ENCODE measurements at regions not wholly inside any gene's neighbourhood (a gene's known extent, or its start where the extent isn't known, plus 50 kb on each side); places are given as distances from the start of the nearest gene placed in this dataset.
"Not testable (repeated sequence)": the region's sequence is repeated elsewhere in the genome, so short reads cannot be mapped to it uniquely, and the experiment has no call there.

- H3K9ac ChIP-seq (replicated peaks; ENCODE audit: extremely low read depth, insufficient read depth, low read length): no peak overlapping the region
- FAIRE-seq (no peak), DNase-seq (ENCODE audit: low read depth, low spot score) (no peak)
- no peaks in the 10 kb centered on the region for H3K79me2 ChIP-seq (ENCODE audit: control insufficient read depth, insufficient read depth, low read length)
- H3K9me1 ChIP-seq (replicated peaks; ENCODE audit: control insufficient read depth, extremely low read depth, insufficient read depth, low read length): no peaks in the 10 kb centered on the region
- H4K20me1 ChIP-seq (replicated peaks; ENCODE audit: control insufficient read depth, extremely low read depth, insufficient read depth, low read length): no peaks in the 10 kb centered on the region
- ChIA-PET CTCF (no interaction called here), POLR2A (no interaction called here)
- no peaks in the 10 kb centered on the region for H3K36me3 ChIP-seq (ENCODE audit: control insufficient read depth in 2 of 2, extremely low read depth in 1 of 2, insufficient read depth in 2 of 2, low read length in 2 of 2)
- no peak overlapping the region for H3K4me2 ChIP-seq (ENCODE audit: insufficient read depth, low read length)
- no peak overlapping the region for H3K4me3 ChIP-seq (replicated peaks in 1 of 3; ENCODE audit: insufficient read depth in 1 of 3, low read depth in 1 of 3, low read length in 3 of 3)
- intact Hi-C loops (cut with micrococcal nuclease): no loop called here
- no peak overlapping the region for H2AFZ ChIP-seq (ENCODE audit: low read depth, low read length)
- no peak overlapping the region for H3K27ac ChIP-seq (ENCODE audit: insufficient read depth, low read depth, low read length)
- no peak for TF ChIP-seq JUN (IDR thresholded peaks at IDR 0.05; ENCODE audit: borderline replicate concordance, insufficient read depth, insufficient read length, low read depth)
- no peak for TF ChIP-seq FOS (IDR thresholded peaks at IDR 0.05; ENCODE audit: borderline replicate concordance, insufficient read depth, low read length)
- TF ChIP-seq MAX (IDR thresholded peaks at IDR 0.05; ENCODE audit: insufficient read depth, insufficient read length): no peak
- TF ChIP-seq EZH2 (IDR thresholded peaks at IDR 0.05; ENCODE audit: borderline replicate concordance, low read depth, low read length, severe bottlenecking): no peak
- TF ChIP-seq POLR2A (IDR thresholded peaks at IDR 0.05; ENCODE audit: low read depth, low read length): no peak
- no peak for TF ChIP-seq CTCF (IDR thresholded peaks at IDR 0.05; ENCODE audit: extremely low read depth in 1 of 2, insufficient read depth in 1 of 2, low read depth in 1 of 2, low read length in 2 of 2)
- TF ChIP-seq POLR2AphosphoS5 (IDR thresholded peaks at IDR 0.05; ENCODE audit: insufficient read depth, low read depth, low read length): no peak
- no peak for TF ChIP-seq MYC (IDR thresholded peaks at IDR 0.05; ENCODE audit: low read depth, low read length)
- no peak for TF ChIP-seq GATA2 (IDR thresholded peaks at IDR 0.05; ENCODE audit: insufficient read depth, insufficient read length, low read depth, low read length)
- H3K27me3 ChIP-seq (ENCODE audit: control insufficient read depth in 2 of 2, insufficient read depth in 2 of 2, low read length in 2 of 2): no peaks in the 10 kb centered on the region
- dilution Hi-C loops (cut with MboI; ENCODE audit: extremely low pct_ligation_motif_present, low sequenced_read_pairs): no loop called here
- no TSS peak for BruUV-seq (replicated peaks)
- no peaks in the 10 kb centered on the region for H3K9me3 ChIP-seq (replicated peaks; ENCODE audit: control insufficient read depth, insufficient read depth, low read length)
- no peaks in the 10 kb centered on the region for H3K4me1 ChIP-seq (ENCODE audit: control insufficient read depth, extremely low read depth, insufficient read depth, low read length)
These were observed 230.7 kb upstream of the PRDM1 start for GRCh38 chr6:105855433-105855832.

GRCh38 chr6:105853979-105854378 lies 232.2 kb upstream of the PRDM1 start:
- H3K79me2 ChIP-seq (ENCODE audit: control insufficient read depth, insufficient read depth, low read length); POLR2A ChIA-PET; DNase-seq (ENCODE audit: low read depth, low spot score); H4K20me1 ChIP-seq (replicated peaks; ENCODE audit: control insufficient read depth, extremely low read depth, insufficient read depth, low read length); H2AFZ ChIP-seq (ENCODE audit: low read depth, low read length); intact Hi-C loops (cut with micrococcal nuclease); H3K36me3 ChIP-seq (ENCODE audit: control insufficient read depth in 2 of 2, extremely low read depth in 1 of 2, insufficient read depth in 2 of 2, low read length in 2 of 2); H3K9me1 ChIP-seq (replicated peaks; ENCODE audit: control insufficient read depth, extremely low read depth, insufficient read depth, low read length); H3K9me3 ChIP-seq (replicated peaks; ENCODE audit: control insufficient read depth, insufficient read depth, low read length); H3K4me1 ChIP-seq (ENCODE audit: control insufficient read depth, extremely low read depth, insufficient read depth, low read length); BruUV-seq (replicated peaks); CTCF ChIA-PET; H3K27ac ChIP-seq (ENCODE audit: insufficient read depth, low read depth, low read length); H3K4me2 ChIP-seq (ENCODE audit: insufficient read depth, low read length); H3K27me3 ChIP-seq (ENCODE audit: control insufficient read depth in 2 of 2, insufficient read depth in 2 of 2, low read length in 2 of 2); FAIRE-seq; H3K4me3 ChIP-seq (replicated peaks in 1 of 3; ENCODE audit: insufficient read depth in 1 of 3, low read depth in 1 of 3, low read length in 3 of 3); dilution Hi-C loops (cut with MboI; ENCODE audit: extremely low pct_ligation_motif_present, low sequenced_read_pairs); H3K9ac ChIP-seq (replicated peaks; ENCODE audit: extremely low read depth, insufficient read depth, low read length): not testable (repeated sequence)
